Keratinocyte (primary cell): ENCODE measurements at regions not wholly inside any gene's neighbourhood (a gene's known extent, or its start where the extent isn't known, plus 50 kb on each side); places are given as distances from the start of the nearest gene placed in this dataset.

Experiments
- EZH2 ChIP-seq: IDR thresholded peaks from one replicate; pipeline ENCODE4 v1.6.1; 2012; ENCODE audit warnings: inconsistent platforms, mild to moderate bottlenecking, low read length, moderate library complexity
- TF ChIP-seq, protein P1 (sequence below), 3 experiments: IDR thresholded peaks in 1 of 3; conservative IDR thresholded peaks in 1 of 3; optimal IDR thresholded peaks in 1 of 3; 2 replicates in 2 of 3; 3 replicates in 1 of 3; pipeline versions ENCODE3 to v1.5.1; 2011; ENCODE audit warnings: low read length in 3 of 3, mild to moderate bottlenecking in 3 of 3, moderate library complexity in 2 of 3, control low read depth in 1 of 3, inconsistent platforms in 1 of 3; ENCODE audit not compliant: insufficient read depth in 2 of 3; ENCODE audit errors: extremely low read depth in 1 of 3

DNA sequence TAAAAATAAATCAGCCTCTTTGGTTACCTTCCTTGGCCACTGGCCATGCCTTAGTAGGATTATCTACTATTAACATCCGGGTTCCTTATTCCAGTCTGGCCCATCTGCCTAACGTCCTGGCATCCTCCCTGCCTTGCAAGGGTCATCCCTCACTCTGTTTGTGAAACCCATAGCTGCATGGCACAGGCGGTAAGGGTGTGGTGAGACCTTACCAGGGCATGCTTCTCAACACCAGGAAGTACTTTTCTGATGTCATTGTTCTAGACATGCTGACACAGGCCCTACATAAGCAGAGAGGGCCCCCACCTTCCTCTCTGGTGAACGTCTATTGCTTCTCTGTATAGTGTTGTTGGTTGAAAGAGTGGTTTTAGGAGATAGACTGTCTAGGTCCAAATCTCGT is 296.8 kb upstream of the SPRED2 start:
- TF ChIP-seq, protein P1, sequence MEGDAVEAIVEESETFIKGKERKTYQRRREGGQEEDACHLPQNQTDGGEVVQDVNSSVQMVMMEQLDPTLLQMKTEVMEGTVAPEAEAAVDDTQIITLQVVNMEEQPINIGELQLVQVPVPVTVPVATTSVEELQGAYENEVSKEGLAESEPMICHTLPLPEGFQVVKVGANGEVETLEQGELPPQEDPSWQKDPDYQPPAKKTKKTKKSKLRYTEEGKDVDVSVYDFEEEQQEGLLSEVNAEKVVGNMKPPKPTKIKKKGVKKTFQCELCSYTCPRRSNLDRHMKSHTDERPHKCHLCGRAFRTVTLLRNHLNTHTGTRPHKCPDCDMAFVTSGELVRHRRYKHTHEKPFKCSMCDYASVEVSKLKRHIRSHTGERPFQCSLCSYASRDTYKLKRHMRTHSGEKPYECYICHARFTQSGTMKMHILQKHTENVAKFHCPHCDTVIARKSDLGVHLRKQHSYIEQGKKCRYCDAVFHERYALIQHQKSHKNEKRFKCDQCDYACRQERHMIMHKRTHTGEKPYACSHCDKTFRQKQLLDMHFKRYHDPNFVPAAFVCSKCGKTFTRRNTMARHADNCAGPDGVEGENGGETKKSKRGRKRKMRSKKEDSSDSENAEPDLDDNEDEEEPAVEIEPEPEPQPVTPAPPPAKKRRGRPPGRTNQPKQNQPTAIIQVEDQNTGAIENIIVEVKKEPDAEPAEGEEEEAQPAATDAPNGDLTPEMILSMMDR (optimal IDR thresholded peaks at IDR 0.05 in 1 of 3, IDR thresholded peaks at IDR 0.05 in 1 of 3, conservative IDR thresholded peaks at IDR 0.05 in 1 of 3; ENCODE audit: extremely low read depth in 1 of 3, insufficient read depth in 2 of 3, low read length in 3 of 3) = no peak
- TF ChIP-seq EZH2 = no peak
